ENCODE measurements at regions not wholly inside any gene's neighbourhood (a gene's known extent, or its start where the extent isn't known, plus 50 kb on each side); places are given as distances from the start of the nearest gene placed in this dataset.

DNA sequence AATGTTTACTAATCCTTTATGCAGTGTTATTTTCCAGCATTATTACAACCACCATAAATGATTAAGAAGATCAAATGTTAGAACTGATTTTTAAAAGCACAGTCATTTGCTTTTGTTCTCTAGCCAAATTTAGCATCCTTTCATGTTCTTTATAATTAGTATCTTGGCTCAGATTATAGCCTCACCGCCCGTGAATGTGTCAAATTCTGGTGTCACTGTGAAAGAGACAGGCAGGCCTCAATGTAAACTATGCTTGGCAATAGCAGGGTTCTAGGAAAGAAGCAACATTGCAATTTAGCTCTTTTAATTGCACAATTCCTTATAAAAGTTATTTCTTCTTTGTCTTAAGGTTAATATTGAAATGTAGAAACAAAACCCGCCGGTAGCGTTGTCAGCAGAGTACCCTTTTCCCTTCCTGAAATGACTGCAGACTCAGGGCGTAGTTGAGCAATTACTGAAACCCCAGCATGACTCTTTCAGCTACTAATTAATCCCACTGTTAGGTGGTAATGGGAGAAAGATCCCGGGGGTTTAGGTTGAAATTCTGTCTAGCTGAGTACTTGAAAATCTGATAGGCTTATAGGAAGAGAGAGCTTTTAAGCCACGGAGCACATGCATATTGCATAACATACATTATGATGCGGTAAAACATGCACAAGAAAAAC lies 1600.5 kb upstream of the SEL1L start:
- no peak for DNase-seq (ENCODE audit: low read depth)
- no peak overlapping the region for H3K4me3 ChIP-seq (ENCODE audit: low read depth, low read length)
- TF ChIP-seq, protein P1, sequence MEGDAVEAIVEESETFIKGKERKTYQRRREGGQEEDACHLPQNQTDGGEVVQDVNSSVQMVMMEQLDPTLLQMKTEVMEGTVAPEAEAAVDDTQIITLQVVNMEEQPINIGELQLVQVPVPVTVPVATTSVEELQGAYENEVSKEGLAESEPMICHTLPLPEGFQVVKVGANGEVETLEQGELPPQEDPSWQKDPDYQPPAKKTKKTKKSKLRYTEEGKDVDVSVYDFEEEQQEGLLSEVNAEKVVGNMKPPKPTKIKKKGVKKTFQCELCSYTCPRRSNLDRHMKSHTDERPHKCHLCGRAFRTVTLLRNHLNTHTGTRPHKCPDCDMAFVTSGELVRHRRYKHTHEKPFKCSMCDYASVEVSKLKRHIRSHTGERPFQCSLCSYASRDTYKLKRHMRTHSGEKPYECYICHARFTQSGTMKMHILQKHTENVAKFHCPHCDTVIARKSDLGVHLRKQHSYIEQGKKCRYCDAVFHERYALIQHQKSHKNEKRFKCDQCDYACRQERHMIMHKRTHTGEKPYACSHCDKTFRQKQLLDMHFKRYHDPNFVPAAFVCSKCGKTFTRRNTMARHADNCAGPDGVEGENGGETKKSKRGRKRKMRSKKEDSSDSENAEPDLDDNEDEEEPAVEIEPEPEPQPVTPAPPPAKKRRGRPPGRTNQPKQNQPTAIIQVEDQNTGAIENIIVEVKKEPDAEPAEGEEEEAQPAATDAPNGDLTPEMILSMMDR (IDR thresholded peaks at IDR 0.05; ENCODE audit: insufficient read depth, low read depth, low read length, missing control alignments): no peak

DNA sequence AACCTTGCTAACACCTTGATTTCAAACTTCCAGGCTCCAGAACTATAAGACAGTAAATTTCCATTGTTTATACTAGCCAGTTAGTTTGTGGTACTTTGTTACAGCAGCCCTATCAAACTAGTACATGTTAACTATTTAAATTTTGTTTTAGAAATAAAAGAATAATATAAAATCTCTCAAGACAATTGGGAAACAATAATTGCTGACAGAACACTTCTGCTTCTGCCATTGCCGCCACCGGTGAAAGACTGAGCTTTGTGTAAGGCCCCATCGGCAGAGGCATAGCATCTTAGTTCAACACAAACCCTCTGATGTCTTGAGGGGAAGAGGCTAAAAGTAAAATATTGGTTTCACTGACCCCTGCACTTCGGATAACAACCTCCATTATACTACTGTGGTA lies 1607.1 kb upstream of the SEL1L start:
- H3K4me3 ChIP-seq (ENCODE audit: low read depth, low read length): no peak overlapping the region
- DNase-seq (ENCODE audit: low read depth): no peak
- TF ChIP-seq, protein P1 (IDR thresholded peaks at IDR 0.05; ENCODE audit: insufficient read depth, low read depth, low read length, missing control alignments): no peak

DNA sequence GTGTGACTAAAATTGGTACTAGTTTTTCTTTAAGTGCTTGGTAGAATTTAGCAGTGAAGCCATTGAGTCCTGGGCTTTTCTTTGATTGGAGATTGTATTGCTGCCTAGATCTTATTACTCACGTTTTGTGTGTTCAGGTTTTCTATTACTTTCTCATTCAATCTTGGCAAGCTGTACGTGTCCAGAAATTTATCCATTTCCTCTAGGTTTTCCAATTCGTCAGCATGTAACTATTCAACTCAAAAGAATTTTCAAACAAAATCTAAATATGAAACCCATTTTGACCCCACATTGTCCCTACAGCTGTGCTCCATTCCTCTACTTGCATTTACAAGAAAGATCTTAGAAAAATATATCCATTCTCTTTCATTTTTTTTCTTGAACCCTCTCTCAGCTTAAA lies 1613.4 kb upstream of the SEL1L start:
- TF ChIP-seq, protein P1 (IDR thresholded peaks at IDR 0.05; ENCODE audit: insufficient read depth, low read depth, low read length, missing control alignments): no peak
- no peak overlapping the region for H3K4me3 ChIP-seq (ENCODE audit: low read depth, low read length)
- DNase-seq (ENCODE audit: low read depth): no peak

DNA sequence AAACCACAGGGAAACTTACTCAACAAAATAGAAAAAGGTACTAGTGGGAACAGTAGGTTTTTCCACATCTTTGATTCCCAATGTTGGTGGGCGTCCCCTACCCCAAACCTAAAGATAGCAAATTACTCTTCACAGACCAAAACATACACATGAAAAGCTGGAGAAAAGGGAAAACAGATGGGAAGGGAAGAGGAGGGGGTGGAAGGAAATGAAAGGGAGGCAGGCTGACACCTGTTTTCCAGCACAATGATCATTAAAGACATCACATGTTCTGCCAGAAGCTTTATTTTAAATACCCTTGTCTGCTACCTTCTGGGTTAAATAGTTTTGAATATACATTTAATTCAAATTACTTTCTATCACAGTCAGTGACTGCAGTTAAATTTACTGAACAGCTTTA lies 1617.9 kb upstream of the SEL1L start:
- H3K4me3 ChIP-seq (ENCODE audit: low read depth, low read length): no peak overlapping the region
- TF ChIP-seq, protein P1 (IDR thresholded peaks at IDR 0.05; ENCODE audit: insufficient read depth, low read depth, low read length, missing control alignments): no peak
- no peak for DNase-seq (ENCODE audit: low read depth)

DNA sequence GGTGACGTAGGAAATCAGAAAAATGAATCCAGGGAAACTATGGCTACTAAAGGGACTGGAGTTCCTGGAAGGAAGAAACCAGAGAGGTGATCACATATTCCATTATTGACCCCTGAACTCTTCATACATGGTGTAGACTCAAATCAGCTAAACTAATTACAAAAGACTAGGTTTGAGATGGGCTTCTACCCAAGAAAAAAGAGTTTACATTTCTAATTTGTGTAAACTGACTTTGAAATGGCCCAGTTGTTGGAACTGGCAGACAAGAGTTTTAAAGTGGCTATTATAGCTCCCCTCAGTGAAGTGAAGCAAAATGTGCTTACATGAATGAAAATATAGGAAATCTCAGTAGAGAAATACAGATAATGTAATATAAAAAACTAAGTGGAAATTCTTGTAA lies 1619.4 kb upstream of the SEL1L start:
- DNase-seq (ENCODE audit: low read depth): no peak
- TF ChIP-seq, protein P1 (IDR thresholded peaks at IDR 0.05; ENCODE audit: insufficient read depth, low read depth, low read length, missing control alignments): no peak
- no peak overlapping the region for H3K4me3 ChIP-seq (ENCODE audit: low read depth, low read length)

DNA sequence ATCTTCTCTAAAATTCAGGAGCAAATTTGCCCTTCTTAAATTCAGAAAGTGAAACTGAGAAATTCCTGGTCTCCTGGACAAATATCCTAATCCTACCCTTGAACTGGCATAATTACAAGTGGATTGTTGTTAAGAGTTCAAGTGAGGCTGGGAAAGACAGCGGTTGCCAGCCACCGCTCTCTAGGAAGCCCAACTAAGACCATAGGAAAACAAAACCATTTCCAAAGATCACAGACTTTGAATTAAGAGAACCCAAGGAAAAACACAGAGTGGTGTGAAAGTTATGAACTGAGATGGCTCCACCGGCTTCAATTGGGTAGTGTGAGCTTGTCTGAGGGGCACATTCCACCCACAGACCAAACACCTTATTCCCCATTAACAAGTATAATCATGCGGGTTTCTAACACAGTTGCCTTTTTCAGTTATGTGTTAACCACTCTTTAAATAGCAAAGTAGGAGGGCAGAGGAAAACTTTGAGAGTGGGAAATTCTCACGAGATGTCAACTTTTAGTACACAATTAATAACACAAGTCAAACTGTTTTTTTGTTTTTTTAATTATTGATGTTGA lies 1628.8 kb upstream of the SEL1L start:
- TF ChIP-seq, protein P1 (IDR thresholded peaks at IDR 0.05; ENCODE audit: insufficient read depth, low read depth, low read length, missing control alignments): no peak
- DNase-seq (ENCODE audit: low read depth): no peak
- no peak overlapping the region for H3K4me3 ChIP-seq (ENCODE audit: low read depth, low read length)

DNA sequence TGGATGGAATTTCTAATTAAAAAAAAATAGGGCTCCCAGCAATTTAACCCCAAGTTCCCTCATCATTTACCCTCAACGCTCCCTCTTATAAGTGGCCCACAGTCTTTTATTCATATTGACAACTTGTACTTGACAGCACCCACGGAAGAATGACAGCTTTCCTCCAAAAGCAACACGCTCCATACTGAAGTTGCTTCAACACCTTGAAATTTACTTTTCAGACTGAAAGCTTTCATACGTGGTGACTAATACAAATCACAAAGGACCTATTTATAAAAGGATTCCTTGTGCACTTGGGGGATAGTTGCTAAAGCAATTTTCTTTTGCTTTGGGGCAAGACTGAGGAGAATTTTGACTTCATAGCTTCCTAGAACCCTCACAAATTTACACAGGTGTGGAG lies 1629.4 kb upstream of the SEL1L start:
- DNase-seq (ENCODE audit: low read depth): no peak
- TF ChIP-seq, protein P1 (IDR thresholded peaks at IDR 0.05; ENCODE audit: insufficient read depth, low read depth, low read length, missing control alignments): no peak
- no peak overlapping the region for H3K4me3 ChIP-seq (ENCODE audit: low read depth, low read length)

Measured in GM12865 (cell line).